Activated CD8-positive, alpha-beta memory T cell treated with anti-CD3 and anti-CD28 coated beads, Interleukin-2, amount 10 ng/mL, durations not matched to agents 7 days and 5 days (primary cell): ENCODE measurements at regions not wholly inside any gene's neighbourhood (a gene's known extent, or its start where the extent isn't known, plus 50 kb on each side); places are given as distances from the start of the nearest gene placed in this dataset.

Experiments used
- ATAC-seq: fragments of 150-1000 bp; cut with Tn5 transposase; one replicate; pipeline ENCODE4 v1.10.0; 2021; ENCODE audit warnings: moderate library complexity
- CTCF ChIA-PET: fragments of 350-600 bp; sonication (Branson Sonifier 250); formaldehyde crosslinking; loops from one replicate; lab custom pipeline; 2021; ENCODE audit warnings: antibody characterized with exemption; lab: Charles Lee
- DNase-seq: peaks from one replicate; pipeline ENCODE4 v3.0.0-alpha.2; 2020
- H3K27ac Mint-ChIP-seq: one replicate; pipeline ENCODE4 v1.8.0; 2021; ENCODE audit warnings: mild to moderate bottlenecking, mixed read lengths
- H3K27me3 Mint-ChIP-seq: one replicate; pipeline ENCODE4 v1.8.0; 2021; ENCODE audit warnings: mixed read lengths
- H3K36me3 Mint-ChIP-seq: one replicate; pipeline ENCODE4 v1.8.0; 2021; ENCODE audit warnings: mild to moderate bottlenecking, mixed read lengths
- H3K4me1 Mint-ChIP-seq: one replicate; pipeline ENCODE4 v1.8.0; 2021; ENCODE audit warnings: mixed read lengths
- H3K4me3 Mint-ChIP-seq: one replicate; pipeline ENCODE4 v1.8.0; 2021; ENCODE audit warnings: mild to moderate bottlenecking, moderate library complexity, mixed read lengths
- H3K9me3 Mint-ChIP-seq: one replicate; pipeline ENCODE4 v1.8.0; 2022; ENCODE audit warnings: low read depth, mixed read lengths

GRCh38 chr14:100473249-100473648 is 114.0 kb downstream of the BEGAIN start:
- no peak for DNase-seq
- Mint-ChIP-seq H3K4me3 (no peak overlapping the region), H3K27ac (no peak overlapping the region), H3K4me1 (peaks cover 12% of the 10 kb centered on the region), H3K36me3 (no peaks in the 10 kb centered on the region), H3K9me3 (no peaks in the 10 kb centered on the region), H3K27me3 (no peaks in the 10 kb centered on the region)
- CTCF ChIA-PET, result no interaction called here
- no peak for ATAC-seq

- H3K27me3 Mint-ChIP-seq, result no peaks in the 10 kb centered on the region
- ATAC-seq (no peak), DNase-seq (no peak)
- CTCF ChIA-PET, result no interaction called here
- H3K36me3 Mint-ChIP-seq, result no peaks in the 10 kb centered on the region
- no peaks in the 10 kb centered on the region for H3K9me3 Mint-ChIP-seq
- no peak overlapping the region for H3K4me3 Mint-ChIP-seq
- H3K4me1 Mint-ChIP-seq, result peaks cover 12% of the 10 kb centered on the region
- H3K27ac Mint-ChIP-seq, result no peak overlapping the region
These were observed 113.0 kb downstream of the BEGAIN start for GRCh38 chr14:100474196-100474595.

GRCh38 chr14:100475268-100475667 is 111.9 kb downstream of the BEGAIN start:
- H3K27ac Mint-ChIP-seq, result no peak overlapping the region
- H3K27me3 Mint-ChIP-seq, result no peaks in the 10 kb centered on the region
- no peaks in the 10 kb centered on the region for H3K36me3 Mint-ChIP-seq
- CTCF ChIA-PET, result interaction anchor here (1.4 kb wide), 1 partner anchor 91 kb away, joined by 8 read pairs; no protein-coding TSS in a partner anchor
- H3K9me3 Mint-ChIP-seq, result no peaks in the 10 kb centered on the region
- DNase-seq (no peak), ATAC-seq (no peak)
- no peak overlapping the region for H3K4me3 Mint-ChIP-seq
- peaks cover 4% of the 10 kb centered on the region for H3K4me1 Mint-ChIP-seq

- CTCF ChIA-PET, result interaction anchor here (1.1 to 1.4 kb wide), 3 partner anchors 92 to 186 kb away, joined by 3 to 8 read pairs (median 4); no protein-coding TSS in a partner anchor
- no peaks in the 10 kb centered on the region for H3K36me3 Mint-ChIP-seq
- H3K4me3 Mint-ChIP-seq, result no peak overlapping the region
- no peak for DNase-seq
- no peaks in the 10 kb centered on the region for H3K9me3 Mint-ChIP-seq
- H3K27ac Mint-ChIP-seq, result no peak overlapping the region
- H3K27me3 Mint-ChIP-seq, result no peaks in the 10 kb centered on the region
- ATAC-seq, result no peak
- no peaks in the 10 kb centered on the region for H3K4me1 Mint-ChIP-seq
These were observed 111.0 kb downstream of the BEGAIN start for GRCh38 chr14:100476012-100476822.

- no peak overlapping the region for H3K4me3 Mint-ChIP-seq
- no peak overlapping the region for H3K27ac Mint-ChIP-seq
- H3K36me3 Mint-ChIP-seq, result peaks cover 13% of the 10 kb centered on the region
- CTCF ChIA-PET, result no interaction called here
- H3K9me3 Mint-ChIP-seq, result no peaks in the 10 kb centered on the region
- peaks cover 43% of the 10 kb centered on the region for H3K4me1 Mint-ChIP-seq
- DNase-seq (no peak), ATAC-seq (no peak)
- H3K27me3 Mint-ChIP-seq, result no peaks in the 10 kb centered on the region
These were observed 102.5 kb downstream of the BEGAIN start for GRCh38 chr14:100484531-100485267.

- H3K4me1 Mint-ChIP-seq, result peaks cover 43% of the 10 kb centered on the region
- ATAC-seq (peak; percentile 81), DNase-seq (peak; percentile 89)
- H3K4me3 Mint-ChIP-seq, result peak overlapping the region; percentile 58
- H3K36me3 Mint-ChIP-seq, result peaks cover 13% of the 10 kb centered on the region
- H3K9me3 Mint-ChIP-seq, result no peaks in the 10 kb centered on the region
- H3K27ac Mint-ChIP-seq, result peak overlapping the region; percentile 86
- CTCF ChIA-PET, result interaction anchor here (1.3 to 1.4 kb wide), 2 partner anchors 47 to 159 kb away, joined by 3 to 5 read pairs; no protein-coding TSS in a partner anchor
- no peaks in the 10 kb centered on the region for H3K27me3 Mint-ChIP-seq
These were observed 101.0 kb downstream of the BEGAIN start for GRCh38 chr14:100486025-100486828.
